ENCODE measurements at regions not wholly inside any gene's neighbourhood (a gene's known extent, or its start where the extent isn't known, plus 50 kb on each side); places are given as distances from the start of the nearest gene placed in this dataset.

- no peak for DNase-seq
Measured at GRCh38 chr15:99511866-99512661, 53.7 kb upstream of the MEF2A start.

- no peak for DNase-seq
Measured at GRCh38 chr15:99514306-99514705, 51.5 kb upstream of the MEF2A start.

All from activated CD4-positive, CD25-positive, alpha-beta regulatory T cell treated with anti-CD3 and anti-CD28 coated beads, Interleukin-2, amount 50 U/mL, for 72 hours (primary cell).